ENCODE measurements at regions not wholly inside any gene's neighbourhood (a gene's known extent, or its start where the extent isn't known, plus 50 kb on each side); places are given as distances from the start of the nearest gene placed in this dataset.

GRCh38 chr1:234861024-234861620 is 251.1 kb upstream of the IRF2BP2 start:
- no peak overlapping the region for H3K9ac ChIP-seq (ENCODE audit: low read length)
- H3K9me3 ChIP-seq (ENCODE audit: low read length) = no peaks in the 10 kb centered on the region
- H3F3A ChIP-seq (ENCODE audit: insufficient read depth, low read length, poor library complexity, severe bottlenecking) = no peaks in the 10 kb centered on the region

GRCh38 chr1:234858722-234859121 is 248.7 kb upstream of the IRF2BP2 start:
- no peak overlapping the region for H3K4me2 ChIP-seq (ENCODE audit: low read length)
- no peak overlapping the region for H3K27ac ChIP-seq (ENCODE audit: low read length)
- H3K4me3 ChIP-seq (ENCODE audit: low read length) = no peak overlapping the region
- H3K27me3 ChIP-seq (ENCODE audit: insufficient read depth, low read depth, low read length) = no peaks in the 10 kb centered on the region
- no peak overlapping the region for H3K9ac ChIP-seq (ENCODE audit: low read length)
- H2AFZ ChIP-seq (ENCODE audit: low read depth, low read length) = no peak overlapping the region
- no peaks in the 10 kb centered on the region for H3K9me2 ChIP-seq (ENCODE audit: insufficient read depth, low read length)
- no peaks in the 10 kb centered on the region for H3K9me3 ChIP-seq (ENCODE audit: low read length)
- no peaks in the 10 kb centered on the region for H3F3A ChIP-seq (ENCODE audit: insufficient read depth, low read length, poor library complexity, severe bottlenecking)
- H3K36me3 ChIP-seq (ENCODE audit: insufficient read depth, low read length) = no peaks in the 10 kb centered on the region
- H3K79me2 ChIP-seq (replicated peaks; ENCODE audit: insufficient read depth, low read length) = no peaks in the 10 kb centered on the region
- no peaks in the 10 kb centered on the region for H4K20me1 ChIP-seq (ENCODE audit: insufficient read depth)
- TF ChIP-seq TAF1 (IDR thresholded peaks at IDR 0.05; ENCODE audit: low read depth) (no peak), POLR2AphosphoS5 (IDR thresholded peaks at IDR 0.05) (no peak), EP300 (conservative IDR thresholded peaks at IDR 0.05; ENCODE audit: poor library complexity, severe bottlenecking) (no peak), REST (IDR thresholded peaks at IDR 0.05; ENCODE audit: borderline replicate concordance) (no peak), RAD21 (conservative IDR thresholded peaks at IDR 0.05) (no peak), CTCF (IDR thresholded peaks at IDR 0.05; ENCODE audit: poor library complexity, severe bottlenecking) (no peak), SMC3 (conservative IDR thresholded peaks at IDR 0.05; ENCODE audit: poor library complexity) (no peak)

More at GRCh38 chr1:234861024-234861620, 251.1 kb upstream of the IRF2BP2 start:
- Histone ChIP-seq H3K79me2 (replicated peaks; ENCODE audit: insufficient read depth, low read length) (no peaks in the 10 kb centered on the region), H3K27ac (ENCODE audit: low read length) (no peak overlapping the region), H3K4me3 (ENCODE audit: low read length) (no peak overlapping the region), H3K9me2 (ENCODE audit: insufficient read depth, low read length) (no peaks in the 10 kb centered on the region), H4K20me1 (ENCODE audit: insufficient read depth) (no peaks in the 10 kb centered on the region), H3K27me3 (ENCODE audit: insufficient read depth, low read depth, low read length) (no peaks in the 10 kb centered on the region), H2AFZ (ENCODE audit: low read depth, low read length) (no peak overlapping the region), H3K36me3 (ENCODE audit: insufficient read depth, low read length) (no peaks in the 10 kb centered on the region), H3K4me2 (ENCODE audit: low read length) (no peak overlapping the region)
- TF ChIP-seq POLR2AphosphoS5 (IDR thresholded peaks at IDR 0.05) = no peak
- TF ChIP-seq MXI1 (conservative IDR thresholded peaks at IDR 0.05; ENCODE audit: poor library complexity, severe bottlenecking) = no peak
- TF ChIP-seq TAF1 (IDR thresholded peaks at IDR 0.05; ENCODE audit: low read depth) = no peak
- TF ChIP-seq EP300 (conservative IDR thresholded peaks at IDR 0.05; ENCODE audit: poor library complexity, severe bottlenecking) = no peak
- TF ChIP-seq RAD21 (conservative IDR thresholded peaks at IDR 0.05) = no peak
- TF ChIP-seq EZH2 (IDR thresholded peaks at IDR 0.05; ENCODE audit: borderline replicate concordance, insufficient read depth, low read length, poor library complexity, severe bottlenecking) = no peak
- no peak for TF ChIP-seq SMC3 (conservative IDR thresholded peaks at IDR 0.05; ENCODE audit: poor library complexity)
- no peak for TF ChIP-seq CTCF (IDR thresholded peaks at IDR 0.05; ENCODE audit: poor library complexity, severe bottlenecking)
- TF ChIP-seq REST (IDR thresholded peaks at IDR 0.05; ENCODE audit: borderline replicate concordance) = no peak

All from neural cell (in vitro differentiated cells).